ENCODE measurements at regions not wholly inside any gene's neighbourhood (a gene's known extent, or its start where the extent isn't known, plus 50 kb on each side); places are given as distances from the start of the nearest gene placed in this dataset.

DNA sequence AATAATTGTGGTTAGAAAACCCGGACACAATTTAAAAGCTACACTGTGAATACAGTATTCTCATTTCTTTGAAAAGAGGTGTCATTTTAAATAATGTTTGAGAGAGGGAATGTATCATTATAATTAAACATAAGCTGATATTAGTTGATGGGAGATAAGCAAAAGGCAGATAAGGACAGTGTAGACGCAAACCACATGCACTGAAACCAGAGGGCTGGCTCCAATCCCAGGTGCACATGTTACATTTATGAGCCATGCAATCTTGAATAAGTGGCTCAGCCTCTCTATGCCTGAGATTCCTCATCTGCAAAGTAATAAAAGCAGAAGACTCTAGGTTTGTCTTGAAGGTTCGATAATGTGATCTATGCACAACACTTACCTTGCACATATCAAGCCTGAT is 238.7 kb downstream of the EFNB2 start:
- DNase-seq, result no peak

DNA sequence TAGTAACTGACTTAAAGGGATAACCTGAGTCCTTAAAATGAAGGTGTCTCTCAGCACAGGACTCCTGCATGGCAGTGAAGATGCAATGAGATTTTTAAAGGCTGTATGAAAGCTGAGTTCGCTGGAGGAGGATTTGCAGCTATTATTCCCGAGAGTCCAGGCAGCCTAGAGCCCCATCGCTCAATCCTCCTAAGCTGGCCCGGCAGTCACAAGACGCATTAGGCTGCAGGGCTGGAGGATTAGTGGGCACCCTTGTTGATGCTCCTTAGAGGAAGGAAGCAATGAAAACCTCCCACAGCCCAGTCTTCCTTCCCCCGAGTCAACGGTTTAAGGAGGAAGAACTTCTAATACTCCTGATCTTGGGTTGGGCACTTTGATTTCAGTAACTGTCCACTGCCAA is 239.5 kb downstream of the EFNB2 start:
- DNase-seq, result no peak

DNA sequence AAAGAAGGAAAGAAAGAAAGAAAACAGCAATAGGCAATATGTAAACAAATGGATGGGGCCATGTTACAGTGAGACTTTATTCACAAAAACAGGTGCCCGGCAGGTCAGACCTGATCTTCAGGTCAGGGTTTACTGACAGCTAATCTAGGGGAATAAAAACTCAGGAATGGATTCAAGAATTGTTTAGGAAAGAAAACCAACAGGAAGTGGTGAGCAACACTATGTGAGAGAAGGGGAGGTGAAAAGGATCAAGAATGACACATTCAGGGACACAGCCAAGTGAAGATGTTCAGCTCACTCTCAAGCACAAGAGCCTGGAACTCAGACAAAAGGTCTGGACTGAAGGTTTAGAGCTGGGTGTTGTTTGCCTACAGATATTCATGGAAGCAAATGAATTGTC is 244.5 kb downstream of the EFNB2 start:
- DNase-seq, result no peak

DNA sequence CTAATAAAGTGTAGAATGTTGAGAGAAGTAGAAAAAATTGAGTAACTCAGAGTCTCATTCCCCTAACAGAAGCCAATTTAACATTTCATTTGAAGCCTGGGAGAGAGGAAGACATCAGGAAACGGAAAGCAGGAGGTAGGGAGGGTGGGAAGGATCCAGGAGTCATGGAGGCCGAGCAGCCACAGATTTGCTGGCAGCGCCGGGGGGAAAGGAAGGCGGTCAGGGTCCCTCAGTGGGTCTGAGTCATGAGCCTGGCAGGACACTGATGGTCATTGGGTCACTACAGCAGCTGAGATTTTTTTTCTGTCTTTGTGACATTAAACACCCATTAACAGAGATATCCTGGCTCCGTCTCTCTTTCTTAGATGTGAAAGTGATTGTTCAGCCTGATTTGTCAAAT is 248.1 kb downstream of the EFNB2 start:
- DNase-seq, result no peak

DNA sequence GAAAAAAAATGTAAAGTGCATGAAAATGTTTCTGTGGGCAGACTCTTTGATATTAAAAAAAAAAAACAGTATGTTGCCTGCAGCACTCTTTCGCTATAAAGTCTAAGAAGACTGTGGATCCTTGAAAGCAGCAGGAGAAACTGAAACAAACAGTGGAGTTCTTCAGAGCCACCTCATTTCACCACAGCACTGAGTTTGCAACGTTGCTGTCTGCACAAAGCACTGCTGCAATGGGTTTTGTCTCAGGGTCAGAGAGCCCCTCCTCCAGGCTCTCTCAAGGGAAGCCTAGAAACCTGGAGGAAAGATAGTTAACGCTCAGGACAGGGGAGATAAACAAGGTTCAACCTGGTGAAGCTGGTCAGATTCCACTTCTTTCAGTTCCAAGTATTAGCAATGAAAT is 248.7 kb downstream of the EFNB2 start:
- no peak for DNase-seq

DNA sequence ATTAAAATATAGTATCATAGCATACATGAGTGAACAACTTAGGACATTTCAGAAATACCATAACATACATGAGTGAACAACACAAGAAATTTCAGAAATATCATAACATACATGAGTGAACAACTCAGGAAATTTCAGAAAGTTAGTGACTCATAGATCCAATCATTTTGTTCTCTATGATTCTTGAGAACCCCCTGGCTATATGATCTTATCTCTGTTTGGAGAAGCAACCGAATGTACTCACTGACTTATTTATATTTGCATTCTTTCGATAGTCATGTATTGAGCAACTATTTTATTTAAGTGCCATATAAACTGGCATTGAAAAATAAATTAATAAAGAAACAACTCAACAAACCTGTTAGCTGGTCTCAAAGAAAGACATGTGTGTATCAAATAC is 251.1 kb downstream of the EFNB2 start:
- no peak for DNase-seq

DNA sequence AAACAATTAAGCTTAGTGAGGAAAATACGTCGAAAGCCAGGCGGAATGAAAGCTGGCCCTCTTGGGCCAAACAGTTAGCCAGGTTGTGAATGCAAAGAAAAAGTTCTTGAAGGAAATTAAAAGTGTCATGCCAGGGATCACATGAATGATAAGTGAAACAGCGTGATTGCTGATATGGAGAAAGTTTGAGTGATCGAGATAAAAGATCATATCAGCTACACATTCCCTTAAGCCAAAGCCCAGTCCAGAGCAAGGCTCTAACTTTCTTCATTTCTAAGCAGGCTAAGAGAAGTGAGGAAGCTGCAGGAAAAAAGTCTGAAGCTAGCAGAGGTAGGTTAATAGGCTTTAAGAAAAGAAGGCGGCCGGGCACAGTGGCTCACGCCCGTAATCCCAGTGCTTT is 254.0 kb downstream of the EFNB2 start:
- no peak for DNase-seq

DNA sequence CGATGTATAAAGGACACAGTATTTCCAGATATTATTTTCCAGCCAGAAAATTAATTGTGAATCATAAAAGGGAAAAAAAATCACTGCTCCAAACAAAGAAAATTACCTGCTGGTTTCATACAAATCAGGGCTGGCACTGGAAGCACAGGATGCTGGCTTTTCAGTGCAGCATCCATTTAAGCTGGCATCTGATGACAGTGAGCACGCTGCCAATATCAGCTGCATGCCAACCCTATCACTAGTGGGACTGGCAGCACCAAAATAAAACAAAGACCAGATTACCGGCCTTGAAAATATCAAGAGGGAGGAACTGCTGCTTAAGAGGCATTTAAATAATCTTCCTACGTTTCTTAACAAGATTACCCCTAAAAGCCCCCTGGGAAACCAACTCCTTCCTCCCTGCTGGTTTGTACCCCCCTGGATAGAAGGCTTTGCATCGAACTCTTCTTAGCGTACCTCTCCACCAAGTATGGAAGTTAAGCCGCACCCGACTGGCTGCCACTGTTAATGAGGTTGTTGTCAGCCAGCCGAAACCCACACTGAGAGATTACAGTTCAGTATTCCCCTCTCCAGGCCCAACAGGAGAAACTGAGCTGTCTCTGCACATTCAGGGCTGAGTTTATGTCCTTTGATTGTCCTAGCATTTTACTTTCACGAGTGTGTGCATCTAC is 257.8 kb downstream of the EFNB2 start:
- no peak for DNase-seq

DNA sequence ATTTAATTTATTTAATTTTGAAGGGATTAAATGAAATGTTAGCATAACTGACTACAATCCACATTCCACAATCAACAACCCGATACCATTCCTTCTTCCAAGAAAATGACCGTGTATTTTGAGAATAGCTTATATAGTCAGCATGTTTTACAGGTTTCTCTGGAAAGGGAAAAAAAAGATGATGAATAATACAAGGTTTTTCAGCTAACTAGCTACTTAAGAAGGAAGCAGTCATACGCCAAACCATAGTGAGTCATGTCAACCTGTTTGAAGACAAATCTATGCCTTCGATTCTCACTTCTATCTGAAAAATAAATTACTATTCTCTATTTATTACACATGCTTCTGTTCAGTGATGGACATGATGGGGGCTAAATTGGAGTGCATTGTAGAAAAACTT is 258.6 kb downstream of the EFNB2 start:
- no peak for DNase-seq

DNA sequence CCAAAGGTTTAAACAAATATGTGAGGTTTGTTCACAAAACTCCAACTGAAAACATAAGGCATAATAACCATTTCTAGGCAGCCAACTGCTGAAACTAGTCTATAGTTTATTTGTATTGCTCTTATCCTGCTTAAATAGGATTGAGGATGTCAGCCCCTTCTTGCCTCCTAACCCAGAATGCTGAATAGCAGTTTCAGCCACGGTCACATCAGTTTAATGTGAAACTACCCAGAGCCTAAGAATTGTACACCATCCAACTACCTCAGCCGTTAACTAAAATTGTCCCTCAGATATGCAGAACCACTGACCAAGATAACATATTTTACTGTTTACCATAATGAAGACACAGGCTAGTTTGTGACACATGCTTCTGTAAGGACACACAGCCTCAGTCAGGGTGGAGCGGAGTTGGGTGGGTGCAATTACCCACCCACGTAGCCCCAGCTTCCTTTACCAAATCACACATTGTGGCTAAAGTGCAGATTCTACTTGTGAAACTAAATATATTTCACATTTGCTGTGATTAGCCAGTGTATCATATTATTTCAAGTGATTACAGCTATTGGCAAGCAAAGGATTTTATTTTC is 259.9 kb downstream of the EFNB2 start:
- DNase-seq, result no peak

DNA sequence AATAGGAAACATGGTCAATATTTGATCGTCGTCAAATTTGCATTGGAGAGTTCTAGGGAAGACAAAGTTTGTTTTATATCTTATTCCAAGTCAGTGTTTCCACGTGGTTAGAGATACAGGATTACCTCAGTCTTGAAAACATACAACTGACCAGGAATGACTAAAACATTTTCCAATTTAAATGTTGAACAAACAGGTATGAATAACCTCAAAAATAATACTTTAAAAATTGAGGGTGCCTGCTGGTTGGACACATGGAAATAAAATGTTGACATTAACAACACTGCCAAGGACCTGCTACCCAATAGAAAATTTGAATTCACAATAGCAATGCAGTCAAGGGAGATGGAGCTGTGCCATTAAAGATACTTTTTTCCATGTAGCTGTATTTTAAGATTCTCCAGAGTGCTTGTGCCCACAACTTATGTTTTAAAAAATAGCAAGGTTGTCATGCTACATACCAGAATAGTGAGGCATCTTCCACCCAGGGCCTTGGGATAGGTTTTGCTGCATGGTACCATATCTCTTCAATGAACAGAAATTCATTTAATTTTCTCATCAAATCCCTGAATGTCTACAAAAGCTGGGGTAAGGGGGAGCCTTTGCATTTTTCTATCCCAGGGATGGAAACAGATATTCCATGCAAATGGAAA is 260.8 kb downstream of the EFNB2 start:
- no peak for DNase-seq

DNA sequence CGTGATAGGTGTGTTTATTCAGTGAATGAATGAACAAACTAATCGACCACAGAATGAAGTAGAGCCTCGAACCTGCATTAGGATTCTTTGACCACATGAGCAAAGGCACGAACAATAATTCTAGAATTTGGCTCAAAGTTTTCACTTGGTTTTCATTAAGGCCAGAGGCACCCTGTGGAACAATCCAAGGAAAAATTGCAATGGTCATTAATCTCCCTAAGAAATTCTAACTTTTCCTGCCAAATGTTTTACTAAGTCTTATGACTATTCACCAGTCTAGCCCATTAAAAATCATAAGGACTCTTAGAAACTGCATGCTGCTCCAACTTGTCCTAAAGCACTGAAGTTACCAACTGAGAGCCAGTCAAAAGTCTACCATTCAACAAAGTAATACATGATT is 271.7 kb downstream of the EFNB2 start:
- DNase-seq, result no peak

DNA sequence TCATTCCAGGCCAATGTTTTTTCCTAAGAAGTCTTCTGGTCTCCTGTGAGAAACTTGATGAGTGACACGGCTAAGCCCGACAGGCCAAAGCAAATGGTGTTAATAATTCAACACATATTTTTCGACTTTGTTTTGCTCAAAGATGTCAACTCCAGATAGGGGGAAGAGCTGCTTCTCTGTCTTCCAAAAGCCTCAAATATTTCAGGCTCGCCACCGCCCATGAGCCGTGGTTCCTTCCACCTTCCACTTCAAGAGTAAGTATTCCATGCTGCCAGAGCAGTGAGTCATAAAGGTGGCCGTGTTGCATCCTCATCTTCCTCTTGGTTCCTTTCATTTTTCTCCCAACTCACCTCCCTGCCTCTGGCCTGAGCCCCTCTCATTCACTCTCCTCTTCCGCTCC is 272.6 kb downstream of the EFNB2 start:
- DNase-seq, result no peak

DNA sequence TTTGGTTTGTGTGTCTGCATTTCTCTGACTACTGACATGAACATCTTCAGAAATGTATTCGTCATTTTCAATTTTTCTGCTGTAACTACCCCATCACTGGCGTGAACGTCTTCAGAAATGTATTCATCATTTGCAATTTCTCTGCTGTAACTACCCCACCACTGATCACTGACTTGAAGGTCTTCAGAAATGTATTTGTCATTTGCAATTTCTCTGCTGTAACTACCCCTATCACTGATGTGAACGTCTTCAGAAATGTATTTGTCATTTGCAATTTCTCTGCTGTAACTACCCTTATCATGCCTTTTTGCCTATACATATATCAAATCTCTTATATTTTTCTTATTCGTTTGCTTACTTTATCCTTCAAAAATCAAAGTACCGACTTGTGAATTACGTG is 274.0 kb downstream of the EFNB2 start:
- no peak for DNase-seq

DNA sequence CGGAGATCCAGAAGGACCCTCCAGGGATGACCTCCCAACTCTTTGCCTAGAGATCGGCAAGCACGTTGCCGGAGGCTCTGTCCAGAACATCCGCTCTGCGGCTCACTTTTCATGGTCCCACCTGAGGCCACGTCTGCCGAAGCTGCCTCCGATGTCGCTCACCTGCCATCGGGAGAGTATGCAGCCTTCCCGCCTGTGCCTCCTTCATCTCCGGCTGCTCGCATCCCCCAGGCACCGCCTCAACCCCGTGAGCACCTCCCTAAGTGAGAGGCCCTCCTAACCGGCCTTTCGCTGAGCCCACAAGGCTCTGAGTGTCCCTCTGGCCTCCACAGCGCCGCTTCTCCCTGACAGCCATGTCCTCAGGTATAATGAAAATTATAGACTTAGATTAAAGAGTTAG is 275.1 kb downstream of the EFNB2 start:
- no peak for DNase-seq

DNA sequence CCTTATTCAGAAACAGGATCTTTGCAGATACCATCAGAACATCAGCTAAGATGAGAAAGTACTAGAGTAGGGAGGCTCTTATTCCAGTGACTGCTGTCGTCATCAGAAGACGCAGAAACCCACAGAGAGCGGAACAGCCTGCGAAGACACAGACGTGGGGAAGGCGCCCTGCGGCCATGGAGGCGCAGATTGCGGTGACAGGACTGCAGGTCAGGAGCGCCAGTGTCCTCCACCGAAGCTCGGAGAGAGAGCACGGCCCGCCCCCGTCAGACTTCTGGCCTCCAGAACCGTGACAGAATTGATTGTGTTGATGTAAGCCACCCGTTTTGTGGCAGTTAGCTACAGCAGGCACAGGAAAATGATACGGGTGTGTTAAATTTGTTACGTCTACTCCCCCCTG is 275.5 kb downstream of the EFNB2 start:
- no peak for DNase-seq

DNA sequence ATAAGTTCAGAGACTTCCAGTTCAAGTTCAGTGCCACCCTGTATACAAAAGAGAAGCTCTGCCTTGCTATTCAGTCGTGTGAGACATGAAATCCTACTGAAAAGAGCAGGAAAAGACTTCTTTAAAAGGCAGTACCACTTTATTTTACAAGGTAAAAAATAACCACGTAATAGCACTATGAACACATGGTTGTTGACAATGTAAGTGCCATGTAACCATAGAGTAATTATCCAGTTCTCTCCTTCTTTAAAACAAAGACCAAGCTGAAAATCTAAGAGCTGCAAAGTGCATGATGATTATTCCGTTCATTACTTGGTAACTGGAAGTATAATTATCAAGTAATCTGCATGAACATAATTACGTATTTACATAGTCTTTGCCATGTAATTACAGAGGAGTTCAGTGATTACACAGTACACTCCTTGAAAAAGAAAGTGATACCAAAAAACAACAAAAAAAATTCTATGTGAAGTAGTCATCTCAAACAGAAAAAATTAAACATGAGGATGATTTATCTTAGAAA is 288.7 kb downstream of the EFNB2 start:
- no peak for DNase-seq

DNA sequence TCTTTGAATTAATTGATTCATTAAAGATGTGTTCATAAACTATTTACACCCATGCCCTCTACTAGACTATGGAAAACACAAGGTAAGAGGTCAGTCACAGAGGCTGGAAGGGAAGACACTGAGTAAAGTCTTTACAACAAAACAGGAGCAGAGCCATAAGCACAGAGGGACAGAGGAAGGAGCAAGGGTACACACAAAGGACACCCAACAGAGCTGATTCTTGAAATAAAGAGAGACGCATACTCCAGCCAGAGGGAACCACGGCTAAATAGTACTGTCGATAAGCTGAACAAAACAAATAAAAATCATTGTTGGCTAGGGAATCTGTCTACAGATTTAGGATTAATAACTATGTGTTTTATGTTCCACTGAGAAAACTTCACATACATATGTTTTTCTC is 289.2 kb downstream of the EFNB2 start:
- DNase-seq, result no peak

DNA sequence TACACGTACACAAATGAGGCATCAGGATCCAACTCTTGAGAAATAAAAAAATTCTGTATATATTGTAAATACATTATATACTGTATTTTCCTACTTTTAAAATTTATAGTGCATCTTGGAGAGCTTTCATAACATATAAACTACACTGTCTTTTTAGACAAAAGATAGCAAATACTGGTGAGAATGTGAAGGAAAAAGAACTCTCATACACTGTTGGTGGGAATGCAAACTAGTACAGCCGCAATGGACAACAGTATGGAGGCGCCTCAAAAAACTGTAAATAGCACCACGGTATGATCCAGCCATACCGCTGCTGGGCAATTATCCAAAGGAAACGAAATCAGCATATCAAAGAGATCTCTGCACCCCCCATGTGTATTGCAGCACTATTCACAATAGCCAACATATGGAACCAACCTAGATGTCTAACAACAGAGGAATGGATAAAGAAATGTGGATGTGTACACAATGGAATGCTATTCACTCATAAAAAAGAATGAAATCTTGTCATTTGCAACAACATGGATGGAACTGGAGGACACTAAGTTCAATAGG is 292.4 kb downstream of the EFNB2 start:
- no peak for DNase-seq

DNA sequence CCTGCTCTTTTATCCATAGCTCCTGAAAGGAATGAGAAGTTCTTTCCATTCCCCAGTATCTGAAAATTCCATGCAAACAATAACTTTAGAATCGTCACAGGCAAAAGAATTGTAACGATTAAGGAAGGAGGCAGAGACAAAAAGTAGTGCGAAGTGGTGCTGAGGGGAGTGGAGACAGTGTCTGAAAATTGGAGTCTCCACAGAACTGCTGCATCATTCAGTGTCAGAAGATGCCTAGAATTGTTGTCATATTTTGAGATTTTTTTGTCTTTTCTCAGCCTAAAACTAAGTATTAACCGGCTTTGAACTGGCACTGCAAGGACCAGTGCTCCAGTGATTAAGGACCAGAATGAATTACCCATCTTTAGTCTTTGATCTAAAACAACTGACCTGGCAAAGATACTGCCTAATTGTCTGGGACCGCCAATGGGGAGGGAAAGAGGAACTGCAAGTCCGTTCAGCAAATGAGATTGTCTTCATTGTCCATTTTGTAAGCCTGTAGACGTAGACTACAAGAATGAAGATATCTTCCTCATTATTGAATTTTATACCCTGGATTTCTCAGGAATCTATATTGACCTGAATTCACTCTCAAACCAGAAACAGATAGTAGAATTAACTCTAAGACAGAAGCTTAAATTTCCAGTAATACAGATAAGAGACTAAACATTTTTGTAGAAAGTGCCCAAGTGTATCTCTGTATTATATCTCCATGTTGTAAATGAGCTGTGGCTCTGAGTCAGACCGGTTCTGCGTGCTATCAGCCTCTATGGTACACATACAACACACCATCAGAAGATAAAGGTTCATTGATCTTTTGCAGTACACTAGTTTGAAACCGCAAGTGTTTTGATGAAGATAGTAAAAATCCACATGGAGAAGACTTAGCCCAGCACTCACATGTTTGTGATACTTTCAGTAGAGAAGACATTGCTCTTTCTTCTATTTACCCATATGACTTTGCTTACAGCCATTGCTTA is 293.2 kb downstream of the EFNB2 start:
- no peak for DNase-seq

DNA sequence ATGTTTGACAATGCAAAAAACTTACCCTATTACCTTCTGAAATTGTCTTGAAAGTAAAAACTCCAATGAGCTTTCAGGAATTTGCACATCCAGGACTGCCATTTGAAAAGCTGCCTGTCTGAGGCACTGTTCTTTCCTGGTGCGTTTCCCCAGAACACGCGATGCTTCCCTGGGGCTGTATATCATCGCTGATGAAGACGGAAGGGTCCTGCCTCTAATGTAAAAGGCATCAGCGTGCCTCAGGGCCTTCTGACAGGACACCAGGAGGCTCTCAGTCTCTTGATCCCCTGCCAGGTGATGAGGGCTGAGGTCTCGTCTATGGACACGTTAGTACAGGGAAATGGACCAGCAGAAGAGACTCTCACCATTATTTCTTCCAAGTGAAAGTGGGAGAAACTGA is 296.8 kb downstream of the EFNB2 start:
- no peak for DNase-seq

DNA sequence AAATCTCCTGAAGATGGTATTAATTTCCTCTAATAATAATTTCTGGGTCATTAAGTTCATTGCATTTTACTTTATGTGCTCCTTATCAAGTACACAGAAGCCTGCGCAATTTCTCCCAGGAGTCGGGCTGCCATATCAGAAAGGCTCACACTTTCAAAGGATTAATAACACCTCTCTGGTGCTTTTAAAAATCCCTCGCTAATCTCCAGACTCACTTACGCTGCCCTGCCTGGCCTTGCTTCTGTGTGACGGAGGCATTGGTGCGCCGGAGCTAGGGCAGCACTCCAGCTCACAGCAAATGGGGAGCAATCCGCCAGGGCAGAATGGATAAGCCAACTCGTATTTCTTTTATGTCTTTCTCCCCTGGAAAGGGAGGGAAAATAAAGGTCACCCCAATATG is 300.8 kb downstream of the EFNB2 start:
- DNase-seq, result no peak

Measured in hippocampal formation (tissue), 2 donors.